Chondrocyte (in vitro differentiated cells): ENCODE measurements at regions not wholly inside any gene's neighbourhood (a gene's known extent, or its start where the extent isn't known, plus 50 kb on each side); places are given as distances from the start of the nearest gene placed in this dataset.

Source experiments
- DNase-seq: peaks from one replicate; pipeline ENCODE4 v3.0.0; 2021; ENCODE audit warnings: mixed read lengths, low spot score
- H3K27ac Mint-ChIP-seq: one replicate; pipeline ENCODE4 v1.8.0; 2021; ENCODE audit warnings: mild to moderate bottlenecking, moderate library complexity, mixed read lengths; ENCODE audit not compliant: unreplicated experiment
- H3K27me3 Mint-ChIP-seq: 2 replicates; pipeline ENCODE4 v1.8.0; 2021; ENCODE audit warnings: low read depth, mixed read lengths
- H3K36me3 Mint-ChIP-seq: 2 replicates; pipeline ENCODE4 v1.8.0; 2021; ENCODE audit warnings: low read depth, mixed read lengths
- H3K4me1 Mint-ChIP-seq: 2 replicates; pipeline ENCODE4 v1.8.0; 2021; ENCODE audit warnings: low read depth, mild to moderate bottlenecking, mixed read lengths
- H3K4me3 Mint-ChIP-seq: one replicate; pipeline ENCODE4 v1.8.0; 2021; ENCODE audit warnings: mild to moderate bottlenecking, moderate library complexity, mixed read lengths; ENCODE audit not compliant: unreplicated experiment
- H3K9me3 Mint-ChIP-seq: 2 replicates; pipeline ENCODE4 v1.8.0; 2021; ENCODE audit warnings: low read depth, mixed read lengths
- CTCF ChIP-seq: fragments of 200-600 bp; sonication (generic); IDR thresholded peaks from 2 replicates; pipeline ENCODE4 v1.5.0; 2021; ENCODE audit warnings: antibody characterized with exemption, mild to moderate bottlenecking, moderate library complexity

- no peak for TF ChIP-seq CTCF
- H3K27me3 Mint-ChIP-seq: peaks cover 8% of the 10 kb centered on the region
- H3K4me3 Mint-ChIP-seq: no peak overlapping the region
- H3K36me3 Mint-ChIP-seq: peaks cover 4% of the 10 kb centered on the region
- H3K27ac Mint-ChIP-seq: no peak overlapping the region
- peaks cover 5% of the 10 kb centered on the region for H3K9me3 Mint-ChIP-seq
- H3K4me1 Mint-ChIP-seq: peaks cover 5% of the 10 kb centered on the region
- no peak for DNase-seq
These were observed 261.4 kb upstream of the POU2AF2 start for GRCh38 chr11:110984147-110984546.

GRCh38 chr11:110982214-110982613, 263.3 kb upstream of the POU2AF2 start:
- H3K27me3 Mint-ChIP-seq: peaks cover 7% of the 10 kb centered on the region
- no peak for TF ChIP-seq CTCF
- DNase-seq: no peak
- H3K27ac Mint-ChIP-seq: no peak overlapping the region
- H3K36me3 Mint-ChIP-seq: peaks cover 4% of the 10 kb centered on the region
- peaks cover 9% of the 10 kb centered on the region for H3K9me3 Mint-ChIP-seq
- peaks cover 3% of the 10 kb centered on the region for H3K4me1 Mint-ChIP-seq
- H3K4me3 Mint-ChIP-seq: no peak overlapping the region

GRCh38 chr11:110979696-110980095, 265.8 kb upstream of the POU2AF2 start:
- Mint-ChIP-seq H3K4me3 (no peak overlapping the region), H3K27me3 (no peaks in the 10 kb centered on the region), H3K4me1 (peaks cover 3% of the 10 kb centered on the region), H3K9me3 (peaks cover 9% of the 10 kb centered on the region), H3K27ac (no peak overlapping the region), H3K36me3 (peaks cover 4% of the 10 kb centered on the region)
- TF ChIP-seq CTCF: no peak
- no peak for DNase-seq

- H3K27ac Mint-ChIP-seq: no peak overlapping the region
- no peak for TF ChIP-seq CTCF
These were observed 265.4 kb upstream of the ARHGAP20 start for GRCh38 chr11:110977661-110978060.

GRCh38 chr11:110974731-110975130, 262.5 kb upstream of the ARHGAP20 start:
- Mint-ChIP-seq H3K36me3 (peaks cover 4% of the 10 kb centered on the region), H3K9me3 (peaks cover 9% of the 10 kb centered on the region), H3K4me1 (no peaks in the 10 kb centered on the region), H3K4me3 (no peak overlapping the region), H3K27ac (no peak overlapping the region), H3K27me3 (no peaks in the 10 kb centered on the region)
- no peak for DNase-seq
- no peak for TF ChIP-seq CTCF

More at GRCh38 chr11:110977661-110978060, 265.4 kb upstream of the ARHGAP20 start:
- Mint-ChIP-seq H3K4me1 (no peaks in the 10 kb centered on the region), H3K9me3 (peaks cover 9% of the 10 kb centered on the region), H3K4me3 (no peak overlapping the region), H3K36me3 (peaks cover 4% of the 10 kb centered on the region), H3K27me3 (no peaks in the 10 kb centered on the region)
- DNase-seq: no peak
